Activated CD8-positive, alpha-beta memory T cell treated with anti-CD3 and anti-CD28 coated beads for 24 hours (primary cell): ENCODE measurements at regions not wholly inside any gene's neighbourhood (a gene's known extent, or its start where the extent isn't known, plus 50 kb on each side); places are given as distances from the start of the nearest gene placed in this dataset.

Experiments used
- DNase-seq: peaks from one replicate; pipeline ENCODE4 v3.0.0-alpha.2; 2020

DNA sequence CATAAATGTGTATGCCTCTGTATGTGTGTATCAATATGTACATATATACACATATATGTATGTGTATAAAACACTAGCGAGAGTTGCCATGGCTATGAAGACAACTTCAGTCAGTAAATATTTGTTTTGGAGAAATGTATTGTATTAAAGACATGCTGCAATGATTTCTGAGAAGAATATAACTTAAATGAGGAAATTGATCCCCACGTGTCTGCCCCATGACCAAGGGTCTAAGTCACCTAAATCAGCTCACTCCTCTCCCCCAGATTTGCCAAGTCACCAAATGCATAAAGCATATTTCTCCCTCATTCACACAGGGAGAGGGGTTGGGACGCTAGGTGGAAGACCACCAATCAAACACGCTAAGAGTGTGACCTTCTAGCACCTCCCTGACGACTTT, 58.3 kb upstream of the LYST start:
- DNase-seq, result no peak

DNA sequence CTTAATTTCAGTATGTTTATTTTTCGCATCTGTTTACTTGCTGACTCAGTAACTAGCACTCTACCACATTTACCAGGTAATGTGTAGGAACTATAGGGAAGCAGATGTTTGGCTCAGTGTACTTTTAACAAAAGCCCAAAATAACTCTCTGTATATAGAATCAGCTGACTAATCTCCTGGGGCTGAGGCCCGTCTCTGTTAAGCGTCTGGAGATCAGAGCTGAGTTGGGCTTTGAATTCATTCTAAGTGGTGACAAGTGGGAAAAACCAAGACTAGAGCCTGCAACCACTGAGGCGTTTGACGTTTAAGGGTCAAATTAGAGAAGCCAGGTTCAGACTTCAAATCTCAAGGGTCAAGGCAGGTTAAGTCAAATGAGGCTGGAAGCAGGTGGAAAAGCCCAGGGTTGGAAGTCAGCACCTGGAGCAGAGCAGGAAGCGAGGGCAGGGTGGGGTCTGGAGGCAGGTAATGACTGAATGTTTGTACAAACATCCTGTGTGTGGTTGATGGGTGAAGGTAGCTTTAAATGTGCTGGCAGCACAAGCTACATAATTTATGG, 56.8 kb upstream of the LYST start:
- DNase-seq, result no peak

DNA sequence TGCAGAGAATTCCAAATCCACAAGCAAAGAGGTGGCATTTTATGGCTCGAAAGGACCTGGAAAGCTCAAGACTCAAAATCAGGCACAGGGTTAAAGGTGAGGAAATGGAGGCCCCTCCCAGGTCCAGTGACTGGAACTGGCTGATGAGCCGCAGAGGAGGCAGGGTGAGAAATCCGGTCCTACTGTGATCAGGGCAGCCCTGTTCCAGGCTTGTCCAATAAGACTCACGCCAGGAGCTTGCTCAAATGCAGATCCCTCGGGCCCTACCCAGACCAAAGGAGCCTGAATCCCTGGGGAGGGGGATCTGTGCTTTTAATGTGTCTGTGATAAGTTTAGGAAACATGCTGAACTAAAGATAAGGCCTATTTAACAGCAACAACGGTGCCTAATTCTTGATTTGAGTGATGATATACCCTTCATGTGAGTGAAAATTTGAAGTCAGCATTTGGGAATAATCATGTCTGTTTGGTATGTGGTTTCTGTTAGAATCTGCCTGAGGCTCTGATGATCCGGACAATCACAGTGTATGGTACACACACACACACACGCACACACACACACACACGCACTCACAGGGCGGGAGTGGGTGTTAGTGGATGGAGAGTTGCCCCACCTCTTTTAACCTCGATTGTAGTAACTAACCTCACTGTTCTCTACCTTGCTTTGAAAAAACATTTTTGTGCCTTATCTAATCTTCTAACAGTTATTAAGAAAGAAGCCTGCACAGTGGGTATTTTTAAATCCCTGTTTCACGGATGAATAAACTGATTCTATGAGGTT, 54.1 kb upstream of the LYST start:
- DNase-seq, result no peak

DNA sequence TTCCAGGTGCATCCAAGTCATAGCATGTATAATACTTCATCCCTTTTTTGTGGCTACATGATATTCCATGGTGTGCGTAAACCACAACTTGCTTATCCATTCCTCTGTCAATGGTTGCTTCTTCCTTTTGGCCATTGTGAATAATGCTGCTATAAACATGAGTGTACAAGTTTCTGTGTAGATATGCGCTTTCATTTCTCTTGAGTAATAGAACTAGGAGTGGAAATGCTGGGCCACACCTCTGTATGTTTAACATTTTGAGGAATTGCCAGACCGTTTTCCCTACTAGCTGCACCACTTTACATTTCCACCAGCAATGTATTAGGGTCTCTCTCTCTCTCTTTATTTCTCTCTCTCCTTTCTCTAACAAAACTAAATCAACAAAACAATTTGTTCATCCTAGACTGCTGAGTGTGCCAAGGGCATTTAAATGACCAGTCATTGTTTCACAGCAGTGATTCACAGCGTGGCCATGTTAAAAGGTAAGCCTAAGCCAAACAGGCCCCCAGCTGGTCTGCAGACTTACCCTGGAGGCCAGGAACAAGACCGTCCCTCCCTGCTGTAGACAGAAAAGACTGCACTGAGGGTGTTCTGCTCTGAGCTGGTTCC, 53.2 kb upstream of the LYST start:
- no peak for DNase-seq

DNA sequence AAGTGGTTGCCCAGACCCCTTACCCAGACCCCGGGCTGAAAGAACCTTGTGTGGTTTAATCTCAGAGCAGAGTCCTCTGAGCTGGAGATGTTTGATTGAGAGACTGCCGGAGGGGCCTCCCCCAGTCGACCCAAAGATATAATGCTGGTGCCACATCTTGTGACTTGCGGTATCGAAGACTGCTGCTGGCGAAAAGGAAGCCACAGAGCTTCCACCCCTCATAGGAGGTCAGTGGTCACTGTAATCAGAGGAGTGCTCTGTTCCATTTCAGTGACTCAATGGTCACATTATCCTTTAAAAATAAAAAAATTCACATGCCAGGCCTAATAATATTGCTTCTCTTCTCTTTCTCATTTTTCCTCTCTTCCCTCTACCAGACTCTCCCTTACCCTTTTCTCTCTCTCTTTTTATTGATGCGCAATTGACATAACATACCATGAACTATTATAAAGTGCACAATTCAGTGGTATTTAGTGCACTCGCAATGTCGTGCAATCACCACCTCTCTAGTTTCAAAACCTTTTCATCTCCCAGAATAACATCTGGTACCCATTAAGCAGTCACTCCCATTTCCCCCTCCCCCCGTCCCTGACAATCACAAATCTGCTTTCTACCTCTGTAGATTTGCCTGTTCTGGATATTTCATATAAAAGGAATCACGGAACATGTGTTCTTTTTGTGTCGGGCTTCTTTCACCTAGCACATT, 52.6 kb upstream of the LYST start:
- no peak for DNase-seq

DNA sequence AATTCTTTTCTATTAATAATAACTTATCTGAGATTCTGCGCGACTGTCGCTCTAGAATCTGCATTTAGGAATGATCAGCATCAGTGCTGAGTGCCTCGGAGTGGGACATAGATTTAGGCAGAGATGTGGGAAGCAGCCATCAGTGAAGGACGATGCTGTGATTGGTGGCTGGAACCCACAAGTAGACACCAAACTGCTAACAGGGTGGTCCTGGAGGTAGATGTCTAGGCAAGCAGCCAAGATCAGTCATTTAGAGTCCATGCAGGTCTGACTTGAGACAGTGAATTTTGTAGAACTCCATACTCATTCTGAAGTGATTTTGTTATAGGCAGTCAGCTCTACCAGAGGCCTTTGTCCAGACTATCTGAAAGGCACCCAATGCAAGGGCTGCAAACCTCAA, 51.8 kb upstream of the LYST start:
- no peak for DNase-seq

DNA sequence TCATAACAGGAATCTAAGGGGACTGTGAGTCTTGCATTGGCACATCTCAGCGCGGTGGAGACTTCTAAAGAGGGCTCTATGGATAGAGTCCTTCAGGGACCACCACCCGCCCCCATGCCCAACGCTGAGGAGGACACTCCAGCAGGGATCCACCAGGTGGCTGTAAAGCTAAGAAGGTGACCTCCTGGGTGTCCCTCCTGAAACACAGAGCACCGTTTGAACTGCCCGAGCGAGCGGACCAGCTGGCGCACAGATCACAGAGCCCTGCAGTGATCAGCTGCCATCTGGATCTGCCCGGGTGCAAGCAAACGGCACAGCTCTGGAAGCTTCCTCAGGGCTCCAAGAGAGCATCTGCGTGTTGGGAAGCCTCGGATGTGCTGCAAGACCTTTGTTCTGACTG, 51.3 kb upstream of the LYST start:
- no peak for DNase-seq

DNA sequence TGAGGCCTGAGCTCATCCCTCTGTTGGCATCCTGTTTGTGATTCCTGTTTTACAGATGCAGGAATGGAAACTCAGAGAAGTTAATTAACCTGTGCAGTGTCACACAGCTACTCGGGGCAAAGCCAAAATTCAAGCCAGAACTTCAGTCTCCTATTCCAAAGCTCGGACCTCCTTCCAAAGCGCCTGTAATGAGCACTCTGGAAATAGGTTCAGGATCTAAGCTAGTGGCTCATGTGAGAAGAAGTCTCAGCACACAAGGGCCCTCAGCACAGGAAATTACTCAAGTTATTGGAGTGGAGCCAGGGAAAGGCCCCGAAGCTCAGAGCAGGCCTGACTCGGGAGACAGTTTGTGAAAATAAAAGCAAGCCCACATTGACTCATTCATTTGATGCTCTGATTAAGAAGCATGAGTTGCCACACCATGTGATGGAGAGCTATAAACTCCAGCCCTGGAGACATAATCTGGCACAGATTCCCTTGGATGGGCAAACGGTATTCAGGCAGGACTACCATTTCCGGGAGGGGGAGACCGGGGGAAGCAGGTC, 50.6 kb upstream of the LYST start:
- peak; percentile 73 for DNase-seq
